K562 (cell line): ENCODE measurements at regions not wholly inside any gene's neighbourhood (a gene's known extent, or its start where the extent isn't known, plus 50 kb on each side); places are given as distances from the start of the nearest gene placed in this dataset.

Experiments
- ATAC-seq: fragments of 200-7000 bp; cut with Tn5 transposase; 3 replicates; pipeline ENCODE4 v1.9.1; 2020; ENCODE audit warnings: moderate library complexity
- BruUV-seq: library from RNA; stranded (reverse); fragments of 400-500 nt; replicated peaks from 2 replicates; lab custom pipeline; 2021; lab: Mats Ljungman, UMichigan
- CTCF ChIA-PET: fragments of 300-600 bp; formaldehyde crosslinking; extraction: SDS; loops from one replicate; lab custom pipeline; 2021; ENCODE audit warnings: low intra/inter-chr PET ratio; lab: Yijun Ruan, JAX
- POLR2A ChIA-PET: fragments of 300-600, 350-650 bp; sonication (Branson Sonifier 250); formaldehyde crosslinking; extraction: SDS; loops from one replicate; lab custom pipeline; 2021; ENCODE audit warnings: antibody characterized with exemption, inconsistent platforms; lab: Yijun Ruan, JAX
- DNase-seq, 4 experiments: peaks; one replicate each; pipeline versions ENCODE4 v3.0.0 to v3.0.0-alpha.2; 2011 to 2018; ENCODE audit warnings: low spot score in 3 of 4, mixed read lengths in 3 of 4; ENCODE audit errors: extremely low read depth in 1 of 4
- FAIRE-seq: peaks from 2 replicates; lab custom pipeline; 2011; peaks lifted over from hg19 to GRCh38; lab: Jason Lieb, UNC
- H2AFZ ChIP-seq: 2 replicates; pipeline ENCODE4 v1.6.0; 2011; ENCODE audit warnings: low read depth, low read length, control low read depth, inconsistent platforms
- H3K27ac ChIP-seq: fragments of 200-600 bp; 3 replicates; pipeline ENCODE4 v1.8.0; 2011; ENCODE audit warnings: low read depth, mild to moderate bottlenecking, control low read depth, inconsistent platforms, low read length, moderate library complexity, mixed read lengths; ENCODE audit errors: extremely low read depth
- H3K27me3 ChIP-seq, 2 experiments: fragments of 300-600 bp in 1 of 2; 2 replicates in 1 of 2; 3 replicates in 1 of 2; pipeline versions ENCODE4 v1.6.0 to v1.8.0; 2011; ENCODE audit warnings: inconsistent platforms in 2 of 2, low read length in 2 of 2, mild to moderate bottlenecking in 1 of 2, mixed read lengths in 1 of 2, moderate library complexity in 1 of 2; ENCODE audit not compliant: control insufficient read depth in 2 of 2, insufficient read depth in 2 of 2
- H3K36me3 ChIP-seq: fragments of 300-600 bp; 3 replicates; pipeline ENCODE4 v1.8.0; 2011; ENCODE audit warnings: mild to moderate bottlenecking, low read length, inconsistent platforms; ENCODE audit not compliant: control insufficient read depth, insufficient read depth
- H3K4me1 ChIP-seq, 2 experiments: fragments of 200-600 bp in 1 of 2; replicated peaks in 1 of 2; 2 replicates in 1 of 2; 3 replicates in 1 of 2; pipeline versions ENCODE4 v1.5.1 to v1.8.0; 2011; ENCODE audit warnings: inconsistent platforms in 2 of 2, low read length in 2 of 2, mild to moderate bottlenecking in 1 of 2, mixed read lengths in 1 of 2, moderate library complexity in 1 of 2; ENCODE audit not compliant: control insufficient read depth in 2 of 2, insufficient read depth in 2 of 2
- H3K4me2 ChIP-seq: 2 replicates; pipeline ENCODE4 v1.6.1; 2011; ENCODE audit warnings: low read length, control low read depth, inconsistent platforms, mixed read lengths; ENCODE audit not compliant: insufficient read depth
- H3K4me3 ChIP-seq: fragments of 200-600 bp; sonication (generic), shearing (Covaris generic); 2 replicates; pipeline ENCODE4 v1.5.1; 2016; ENCODE audit warnings: control low read depth, inconsistent platforms
- H3K79me2 ChIP-seq: fragments of 200-600 bp; 3 replicates; pipeline ENCODE4 v1.8.0; 2011; ENCODE audit warnings: low read length, inconsistent platforms; ENCODE audit not compliant: control insufficient read depth, insufficient read depth
- H3K9ac ChIP-seq, 2 experiments: 2 replicates each; pipeline versions ENCODE4 v1.6.0 to v1.6.1; 2011; ENCODE audit warnings: low read depth in 2 of 2, low read length in 2 of 2, control low read depth in 1 of 2, inconsistent platforms in 1 of 2, mild to moderate bottlenecking in 1 of 2, mixed read lengths in 1 of 2; ENCODE audit not compliant: insufficient read depth in 1 of 2
- H3K9me1 ChIP-seq: one replicate; pipeline ENCODE4 v1.6.0; 2011; ENCODE audit warnings: inconsistent platforms, mild to moderate bottlenecking, low read length, moderate library complexity; ENCODE audit not compliant: control insufficient read depth, insufficient read depth
- H3K9me3 ChIP-seq: replicated peaks from 2 replicates; pipeline ENCODE4 v1.5.1; 2011; ENCODE audit warnings: low read depth, low read length, inconsistent platforms; ENCODE audit not compliant: control insufficient read depth, insufficient read depth
- H4K20me1 ChIP-seq: replicated peaks from 2 replicates; pipeline ENCODE4 v1.6.1; 2011; ENCODE audit warnings: low read length, inconsistent platforms, mixed read lengths; ENCODE audit not compliant: control insufficient read depth, insufficient read depth
- TCFL5 ChIP-seq: fragments of 250-450 bp; sonication (Bioruptor Pico); conservative IDR thresholded peaks from 2 replicates; pipeline ENCODE4 v1.6.1; 2021; ENCODE audit warnings: mild to moderate bottlenecking, moderate library complexity, matching md5 sums
- WGBS: fragments of 100-300 bp; shearing (Covaris generic); methylation state at CpG from one replicate; pipeline ENCODE4 v1.1.6; 2016; ENCODE audit warnings: low coverage, mixed read lengths; ENCODE audit not compliant: insufficient coverage; ENCODE audit errors: missing lambda C conversion rate; 5-methylcytosine and 5-hydroxymethylcytosine counted together
- in situ Hi-C: fragments of 300-500 bp; cut with MboI; formaldehyde crosslinking; loops from 4 replicates; pipeline ENCODE4 v1.15.0; 2018; ENCODE audit warnings: inconsistent platforms, mixed read lengths
- intact Hi-C: fragments of 100-400 bp; cut with micrococcal nuclease; formaldehyde crosslinking; loops from 2 replicates; pipeline ENCODE4 v1.14.2; 2022
- TF ChIP-seq, protein P1 (sequence below): fragments of 450-650 bp; IDR thresholded peaks from 2 replicates; pipeline ENCODE4 v1.6.1; 2017; ENCODE audit warnings: antibody characterized with exemption, mild to moderate bottlenecking

DNA sequence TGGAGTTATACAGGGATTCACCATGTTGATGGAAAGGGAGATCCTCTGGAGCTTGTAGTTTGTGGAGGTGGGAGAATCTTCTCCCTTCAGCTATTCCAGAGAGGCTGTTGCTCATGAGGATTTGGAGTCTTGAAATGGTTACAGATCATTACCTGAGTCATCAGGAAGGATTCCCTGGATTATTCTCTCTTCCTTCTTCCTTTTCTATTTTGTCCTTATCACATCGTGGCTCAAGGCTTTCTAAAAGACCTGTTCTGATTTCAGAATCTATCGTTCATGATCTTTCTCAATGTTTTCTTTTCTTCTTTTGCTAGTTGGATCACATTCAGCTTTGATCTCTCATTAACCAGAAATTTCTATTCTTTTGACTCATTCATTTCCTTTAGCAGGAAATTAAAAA lies 196.0 kb downstream of the KLF5 start:
- BruUV-seq: no TSS peak
- ChIA-PET POLR2A (no interaction called here), CTCF (no interaction called here)

More for the DNA sequence above, 196.0 kb downstream of the KLF5 start:
- no peak overlapping the region for H3K9ac ChIP-seq
- no peaks in the 10 kb centered on the region for H3K79me2 ChIP-seq
- no peaks in the 10 kb centered on the region for H3K4me1 ChIP-seq
- in situ Hi-C loops: no loop called here
- intact Hi-C loops: no loop called here
- no peaks in the 10 kb centered on the region for H3K9me1 ChIP-seq
- no peak overlapping the region for H3K4me3 ChIP-seq
- FAIRE-seq: no peak
- TF ChIP-seq, protein P1, sequence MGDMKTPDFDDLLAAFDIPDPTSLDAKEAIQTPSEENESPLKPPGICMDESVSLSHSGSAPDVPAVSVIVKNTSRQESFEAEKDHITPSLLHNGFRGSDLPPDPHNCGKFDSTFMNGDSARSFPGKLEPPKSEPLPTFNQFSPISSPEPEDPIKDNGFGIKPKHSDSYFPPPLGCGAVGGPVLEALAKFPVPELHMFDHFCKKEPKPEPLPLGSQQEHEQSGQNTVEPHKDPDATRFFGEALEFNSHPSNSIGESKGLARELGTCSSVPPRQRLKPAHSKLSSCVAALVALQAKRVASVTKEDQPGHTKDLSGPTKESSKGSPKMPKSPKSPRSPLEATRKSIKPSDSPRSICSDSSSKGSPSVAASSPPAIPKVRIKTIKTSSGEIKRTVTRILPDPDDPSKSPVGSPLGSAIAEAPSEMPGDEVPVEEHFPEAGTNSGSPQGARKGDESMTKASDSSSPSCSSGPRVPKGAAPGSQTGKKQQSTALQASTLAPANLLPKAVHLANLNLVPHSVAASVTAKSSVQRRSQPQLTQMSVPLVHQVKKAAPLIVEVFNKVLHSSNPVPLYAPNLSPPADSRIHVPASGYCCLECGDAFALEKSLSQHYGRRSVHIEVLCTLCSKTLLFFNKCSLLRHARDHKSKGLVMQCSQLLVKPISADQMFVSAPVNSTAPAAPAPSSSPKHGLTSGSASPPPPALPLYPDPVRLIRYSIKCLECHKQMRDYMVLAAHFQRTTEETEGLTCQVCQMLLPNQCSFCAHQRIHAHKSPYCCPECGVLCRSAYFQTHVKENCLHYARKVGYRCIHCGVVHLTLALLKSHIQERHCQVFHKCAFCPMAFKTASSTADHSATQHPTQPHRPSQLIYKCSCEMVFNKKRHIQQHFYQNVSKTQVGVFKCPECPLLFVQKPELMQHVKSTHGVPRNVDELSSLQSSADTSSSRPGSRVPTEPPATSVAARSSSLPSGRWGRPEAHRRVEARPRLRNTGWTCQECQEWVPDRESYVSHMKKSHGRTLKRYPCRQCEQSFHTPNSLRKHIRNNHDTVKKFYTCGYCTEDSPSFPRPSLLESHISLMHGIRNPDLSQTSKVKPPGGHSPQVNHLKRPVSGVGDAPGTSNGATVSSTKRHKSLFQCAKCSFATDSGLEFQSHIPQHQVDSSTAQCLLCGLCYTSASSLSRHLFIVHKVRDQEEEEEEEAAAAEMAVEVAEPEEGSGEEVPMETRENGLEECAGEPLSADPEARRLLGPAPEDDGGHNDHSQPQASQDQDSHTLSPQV: no peak
- TF ChIP-seq TCFL5 (CRISPR knock-in tag): no peak
- no peak overlapping the region for H3K4me2 ChIP-seq
- no peak overlapping the region for H2AFZ ChIP-seq
- H3K27ac ChIP-seq: no peak overlapping the region
- 0 out of 5 replicates have a peak, but pooled peaks cover 0 to 4% of the 10 kb centered on the region in 2 experiments for H3K27me3 ChIP-seq
- DNase-seq: no peak
- no peaks in the 10 kb centered on the region for H4K20me1 ChIP-seq
- 0% methylated on average over 2 of the region's 2 CpGs for WGBS
- no peaks in the 10 kb centered on the region for H3K36me3 ChIP-seq
- no peaks in the 10 kb centered on the region for H3K9me3 ChIP-seq
- no peak for ATAC-seq
